ENCODE measurements at regions not wholly inside any gene's neighbourhood (a gene's known extent, or its start where the extent isn't known, plus 50 kb on each side); places are given as distances from the start of the nearest gene placed in this dataset.

DNA sequence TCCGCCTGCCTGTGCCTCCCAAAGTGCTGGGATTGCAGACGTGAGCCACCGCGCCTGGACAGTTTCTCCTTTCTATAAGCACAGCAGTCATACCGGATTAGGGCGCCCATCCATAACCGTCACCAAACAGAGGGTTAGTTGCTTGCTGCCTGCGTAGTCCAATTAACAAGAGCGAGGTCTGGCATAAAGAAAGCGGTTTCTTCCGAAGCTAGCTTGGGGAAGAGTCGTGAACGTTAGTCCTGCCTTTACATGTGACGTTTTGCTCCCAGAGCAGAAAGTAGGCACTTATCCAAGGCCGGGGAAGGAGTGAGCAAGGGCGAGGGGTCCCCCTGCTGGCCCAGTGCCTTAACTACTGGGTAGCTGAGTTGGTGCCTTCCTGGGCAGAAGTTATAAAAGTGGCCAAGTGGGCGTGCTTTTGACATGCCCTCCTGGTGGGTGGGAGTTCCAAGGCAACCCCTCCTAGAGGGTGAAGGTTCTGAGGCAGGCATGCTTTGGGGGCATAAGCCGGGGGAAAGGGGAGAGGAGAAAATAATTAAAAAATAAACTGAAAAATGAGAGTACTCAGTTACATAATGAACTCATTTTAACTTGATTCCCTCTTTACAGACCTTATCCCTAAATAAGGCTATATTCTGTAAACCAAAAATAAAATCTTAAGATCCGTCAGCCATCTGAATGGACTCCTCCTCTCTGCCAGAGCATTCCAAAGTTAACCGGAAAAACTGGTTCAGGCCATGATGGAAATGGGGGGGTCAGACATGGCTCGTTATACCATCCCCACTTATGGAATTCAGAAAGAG, 88.0 kb downstream of the FAM217A start:
- ATAC-seq (ENCODE audit: insufficient read depth, low read depth) (peak; percentile 95), DNase-seq (peak; percentile 73)
- Histone ChIP-seq H3K4me1 (ENCODE audit: insufficient read depth, low read length) (no peaks in the 10 kb centered on the region), H3K27me3 (ENCODE audit: insufficient read depth, low read length, poor library complexity) (no peaks in the 10 kb centered on the region), H3K9ac (ENCODE audit: low read depth, low read length) (no peak overlapping the region), H2AFZ (ENCODE audit: low read depth, low read length) (no peak overlapping the region), H3K4me2 (ENCODE audit: insufficient read depth, low read length) (no peak overlapping the region), H3K9me3 (ENCODE audit: insufficient read depth, low read length, severe bottlenecking) (no peaks in the 10 kb centered on the region), H3K4me3 (ENCODE audit: low read depth in 1 of 2, low read length in 2 of 2) (no peak overlapping the region), H3K27ac (ENCODE audit: low read length) (no peak overlapping the region), H4K20me1 (ENCODE audit: insufficient read depth, low read length) (peaks cover 12% of the 10 kb centered on the region; the same call in 1 of the 2 replicates), H3K36me3 (ENCODE audit: insufficient read depth, low read length) (no peaks in the 10 kb centered on the region), H3K79me2 (ENCODE audit: insufficient read depth, low read length) (peaks cover 2% of the 10 kb centered on the region; the same call in 1 of the 2 replicates)
- TF ChIP-seq EZH2 (IDR thresholded peaks at IDR 0.05; ENCODE audit: borderline replicate concordance, low read depth, low read length, severe bottlenecking) = no peak
- TF ChIP-seq, protein P1, sequence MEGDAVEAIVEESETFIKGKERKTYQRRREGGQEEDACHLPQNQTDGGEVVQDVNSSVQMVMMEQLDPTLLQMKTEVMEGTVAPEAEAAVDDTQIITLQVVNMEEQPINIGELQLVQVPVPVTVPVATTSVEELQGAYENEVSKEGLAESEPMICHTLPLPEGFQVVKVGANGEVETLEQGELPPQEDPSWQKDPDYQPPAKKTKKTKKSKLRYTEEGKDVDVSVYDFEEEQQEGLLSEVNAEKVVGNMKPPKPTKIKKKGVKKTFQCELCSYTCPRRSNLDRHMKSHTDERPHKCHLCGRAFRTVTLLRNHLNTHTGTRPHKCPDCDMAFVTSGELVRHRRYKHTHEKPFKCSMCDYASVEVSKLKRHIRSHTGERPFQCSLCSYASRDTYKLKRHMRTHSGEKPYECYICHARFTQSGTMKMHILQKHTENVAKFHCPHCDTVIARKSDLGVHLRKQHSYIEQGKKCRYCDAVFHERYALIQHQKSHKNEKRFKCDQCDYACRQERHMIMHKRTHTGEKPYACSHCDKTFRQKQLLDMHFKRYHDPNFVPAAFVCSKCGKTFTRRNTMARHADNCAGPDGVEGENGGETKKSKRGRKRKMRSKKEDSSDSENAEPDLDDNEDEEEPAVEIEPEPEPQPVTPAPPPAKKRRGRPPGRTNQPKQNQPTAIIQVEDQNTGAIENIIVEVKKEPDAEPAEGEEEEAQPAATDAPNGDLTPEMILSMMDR (IDR thresholded peaks at IDR 0.05; ENCODE audit: borderline replicate concordance, extremely low read depth, low read length, poor library complexity, severe bottlenecking) = peak; percentile 89

DNA sequence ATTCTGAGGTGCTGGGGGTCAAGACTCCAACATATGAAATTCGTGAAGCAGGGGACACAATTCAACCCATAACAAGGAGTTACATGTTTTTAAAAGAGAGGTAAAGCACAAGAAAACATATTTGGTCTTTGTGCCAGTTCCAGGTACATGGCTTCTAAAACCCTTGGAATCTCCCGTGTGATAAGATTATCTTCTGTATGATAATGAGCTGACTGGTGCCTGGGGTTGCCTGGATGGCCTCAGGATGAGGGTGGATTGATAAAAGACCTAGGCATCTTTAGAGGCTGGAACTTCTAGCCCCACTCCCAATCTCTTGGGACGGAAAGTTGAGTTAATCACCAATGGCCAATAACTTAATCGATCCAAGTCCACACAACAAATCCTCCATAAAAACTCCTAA, 87.0 kb downstream of the FAM217A start:
- Histone ChIP-seq H3K4me3 (ENCODE audit: low read depth in 1 of 2, low read length in 2 of 2) (no peak overlapping the region), H3K4me2 (ENCODE audit: insufficient read depth, low read length) (no peak overlapping the region), H2AFZ (ENCODE audit: low read depth, low read length) (no peak overlapping the region), H3K27ac (ENCODE audit: low read length) (no peak overlapping the region), H3K4me1 (ENCODE audit: insufficient read depth, low read length) (no peaks in the 10 kb centered on the region), H3K9ac (ENCODE audit: low read depth, low read length) (no peak overlapping the region), H3K9me3 (ENCODE audit: insufficient read depth, low read length, severe bottlenecking) (no peaks in the 10 kb centered on the region), H3K36me3 (ENCODE audit: insufficient read depth, low read length) (no peaks in the 10 kb centered on the region), H3K27me3 (ENCODE audit: insufficient read depth, low read length, poor library complexity) (no peaks in the 10 kb centered on the region), H4K20me1 (ENCODE audit: insufficient read depth, low read length) (peaks cover 12% of the 10 kb centered on the region; the same call in 1 of the 2 replicates), H3K79me2 (ENCODE audit: insufficient read depth, low read length) (peaks cover 2% of the 10 kb centered on the region; the same call in 1 of the 2 replicates)
- DNase-seq (no peak), ATAC-seq (ENCODE audit: insufficient read depth, low read depth) (no peak)
- TF ChIP-seq, protein P1 (IDR thresholded peaks at IDR 0.05; ENCODE audit: borderline replicate concordance, extremely low read depth, low read length, poor library complexity, severe bottlenecking) = no peak
- no peak for TF ChIP-seq EZH2 (IDR thresholded peaks at IDR 0.05; ENCODE audit: borderline replicate concordance, low read depth, low read length, severe bottlenecking)

DNA sequence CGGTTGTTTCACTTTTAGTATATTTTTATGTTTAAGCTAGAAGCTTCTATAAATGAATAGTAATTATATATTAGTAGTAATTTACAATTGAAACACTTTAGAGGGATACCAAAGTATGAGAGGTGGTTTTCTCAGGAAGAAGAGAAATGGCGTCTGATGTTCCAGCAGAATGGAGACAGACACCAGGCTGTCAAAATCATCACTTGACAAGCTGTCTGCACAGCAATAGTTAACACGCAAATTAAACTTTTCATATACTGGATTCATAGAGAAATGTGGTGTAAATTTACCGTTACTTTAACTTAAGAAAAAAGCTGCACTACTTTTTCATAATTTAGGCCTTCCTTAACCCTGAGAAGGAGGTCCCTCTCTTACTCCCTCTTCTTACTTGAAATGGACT, 82.6 kb downstream of the FAM217A start:
- TF ChIP-seq, protein P1 (IDR thresholded peaks at IDR 0.05; ENCODE audit: borderline replicate concordance, extremely low read depth, low read length, poor library complexity, severe bottlenecking) = no peak
- TF ChIP-seq EZH2 (IDR thresholded peaks at IDR 0.05; ENCODE audit: borderline replicate concordance, low read depth, low read length, severe bottlenecking) = no peak
- Histone ChIP-seq H3K9ac (ENCODE audit: low read depth, low read length) (no peak overlapping the region), H3K27ac (ENCODE audit: low read length) (no peak overlapping the region), H3K9me3 (ENCODE audit: insufficient read depth, low read length, severe bottlenecking) (no peaks in the 10 kb centered on the region), H3K79me2 (ENCODE audit: insufficient read depth, low read length) (peaks cover 7% of the 10 kb centered on the region; the same call in 1 of the 2 replicates), H4K20me1 (ENCODE audit: insufficient read depth, low read length) (peaks cover 13% of the 10 kb centered on the region; the same call in 1 of the 2 replicates), H3K4me3 (ENCODE audit: low read depth in 1 of 2, low read length in 2 of 2) (no peak overlapping the region), H3K4me2 (ENCODE audit: insufficient read depth, low read length) (no peak overlapping the region), H3K4me1 (ENCODE audit: insufficient read depth, low read length) (no peaks in the 10 kb centered on the region), H3K27me3 (ENCODE audit: insufficient read depth, low read length, poor library complexity) (no peaks in the 10 kb centered on the region), H2AFZ (ENCODE audit: low read depth, low read length) (no peak overlapping the region), H3K36me3 (ENCODE audit: insufficient read depth, low read length) (no peaks in the 10 kb centered on the region)
- no peak for ATAC-seq (ENCODE audit: insufficient read depth, low read depth)
- DNase-seq = no peak

Measured in DND-41 (cell line).